Germinal center (tissue), 1 donor: ENCODE measurements at regions not wholly inside any gene's neighbourhood (a gene's known extent, or its start where the extent isn't known, plus 50 kb on each side); places are given as distances from the start of the nearest gene placed in this dataset.

Source experiments
- DNase-seq: peaks from one replicate; pipeline ENCODE4 v3.0.0; 2012; ENCODE audit warnings: mixed read lengths, low spot score

DNA sequence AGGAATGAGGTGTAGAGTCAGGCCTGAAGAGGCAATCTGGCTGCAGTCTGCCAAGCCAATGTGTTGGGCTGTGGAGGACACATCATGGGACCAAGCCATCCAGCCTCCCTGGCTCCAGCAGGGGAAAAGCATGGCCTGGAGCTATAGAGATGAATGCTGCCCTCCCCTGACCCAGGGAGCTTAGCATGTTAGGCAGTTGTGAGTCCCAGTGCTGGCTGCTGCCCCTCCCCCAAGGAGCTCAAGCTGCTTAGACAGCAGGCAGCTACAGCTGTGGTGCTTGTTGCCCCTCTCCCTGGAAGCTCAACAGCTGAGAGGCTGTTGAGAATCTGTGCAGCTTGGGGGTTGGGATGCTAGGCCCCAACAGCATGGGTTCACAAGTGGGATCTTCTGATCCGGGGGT is 85.6 kb upstream of the DNAJC19 start:
- DNase-seq = no peak

DNA sequence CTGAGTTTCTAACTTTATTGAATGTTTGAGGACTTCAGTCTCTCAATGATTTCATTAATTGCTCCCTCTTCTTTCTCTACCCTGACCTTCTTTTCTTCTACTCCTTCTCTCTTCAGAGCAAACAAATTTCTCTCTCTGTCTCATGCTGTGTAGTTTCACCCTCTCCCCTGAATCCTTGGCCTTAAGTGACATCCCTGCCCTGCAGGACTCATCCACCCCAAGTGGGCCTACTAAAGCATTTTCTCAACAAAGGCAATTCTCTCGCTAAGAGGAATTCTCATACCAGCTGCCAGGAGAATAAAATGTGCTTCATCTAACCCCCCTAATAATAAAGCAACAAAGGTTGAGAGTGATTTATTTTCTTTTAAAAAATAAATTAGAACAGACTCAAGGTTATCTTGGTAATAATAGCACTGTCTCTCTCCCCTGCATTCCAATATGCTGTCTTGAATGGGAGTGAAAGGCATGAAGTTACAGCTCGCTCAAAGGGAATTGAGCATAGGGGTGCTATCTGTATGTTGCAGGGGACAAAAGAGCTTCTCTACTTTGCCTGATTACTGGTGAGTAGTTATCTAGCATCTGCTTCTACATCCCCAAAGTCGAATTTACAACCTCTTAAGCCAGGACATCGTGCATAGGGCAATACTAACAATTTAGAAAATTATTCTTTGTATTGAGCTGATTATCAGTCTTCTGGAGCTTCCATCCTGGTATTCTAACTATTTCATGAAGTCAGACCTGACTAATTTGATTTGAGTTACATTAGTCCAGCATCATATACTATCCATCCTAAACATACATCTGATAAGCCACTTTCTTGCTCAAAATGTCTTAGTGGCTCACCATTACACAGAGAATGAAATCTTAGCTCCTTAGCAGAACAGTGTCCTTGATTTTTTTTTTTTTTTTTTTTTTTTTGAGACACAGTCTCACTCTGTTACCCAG is 76.9 kb upstream of the DNAJC19 start:
- no peak for DNase-seq

DNA sequence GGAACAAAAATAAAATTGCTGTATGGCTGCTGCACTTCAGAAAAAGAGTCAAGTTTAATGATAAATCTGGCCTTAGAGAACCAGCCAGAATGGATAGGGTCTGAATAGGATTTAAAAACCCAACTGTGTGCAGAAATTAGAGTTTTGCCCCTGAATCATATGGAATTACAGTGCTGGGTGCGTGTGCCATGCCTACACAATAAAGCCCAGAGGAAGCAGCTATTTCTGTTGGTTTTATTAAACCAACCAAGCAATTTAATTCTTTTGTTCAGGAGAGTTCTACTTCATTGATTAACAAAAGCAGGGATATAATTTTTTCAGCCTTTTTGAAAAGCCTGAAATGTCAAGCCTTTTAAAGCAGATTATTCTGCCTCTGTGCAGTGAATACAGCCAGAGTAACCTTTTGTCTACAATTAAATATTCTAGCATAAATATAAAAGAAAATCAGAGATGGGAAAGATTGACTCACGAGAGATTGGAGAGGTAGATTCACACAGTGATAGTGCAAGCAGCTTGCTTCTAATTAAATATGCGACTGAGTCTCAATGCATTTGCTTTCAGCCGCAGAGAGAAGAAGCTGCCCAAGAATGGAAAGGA is 66.7 kb upstream of the DNAJC19 start:
- no peak for DNase-seq

DNA sequence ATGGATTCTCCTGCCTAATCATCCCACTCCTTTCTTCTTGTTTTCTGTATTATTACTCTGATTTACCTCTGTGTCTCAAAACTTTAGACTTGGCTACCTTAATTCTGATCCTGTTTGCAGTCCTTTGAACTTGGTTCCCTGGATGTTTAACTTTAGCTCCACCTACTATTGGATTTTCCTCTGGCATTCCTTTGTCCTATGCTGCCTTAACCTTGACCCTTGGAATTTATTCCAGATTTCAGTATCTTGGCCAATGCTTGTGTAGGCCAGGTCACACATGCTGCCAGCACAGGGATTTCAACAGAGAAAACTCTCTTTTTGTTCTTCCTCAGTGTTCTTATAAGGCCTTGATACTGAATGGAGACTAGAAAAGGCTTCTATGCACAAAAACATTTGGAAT is 65.0 kb upstream of the DNAJC19 start:
- no peak for DNase-seq

DNA sequence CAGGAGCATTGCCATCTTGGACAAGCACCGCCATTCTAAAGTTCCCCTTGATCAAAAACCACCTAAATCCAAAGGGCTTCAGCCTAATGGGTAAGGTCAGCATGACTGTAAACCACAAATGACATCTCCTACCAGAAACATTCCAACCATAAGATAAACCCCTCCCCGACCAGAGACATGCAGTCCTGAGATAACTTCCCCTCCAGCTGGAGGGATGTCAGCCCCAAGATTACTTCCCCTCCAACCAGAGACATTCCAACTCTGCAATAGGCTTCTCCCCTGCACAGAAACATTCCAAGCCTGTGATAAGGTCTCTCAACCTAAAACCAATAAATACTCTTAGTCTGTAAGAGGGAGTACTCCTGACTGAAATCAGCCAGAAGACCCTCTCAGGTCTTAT is 62.7 kb upstream of the DNAJC19 start:
- DNase-seq = no peak

DNA sequence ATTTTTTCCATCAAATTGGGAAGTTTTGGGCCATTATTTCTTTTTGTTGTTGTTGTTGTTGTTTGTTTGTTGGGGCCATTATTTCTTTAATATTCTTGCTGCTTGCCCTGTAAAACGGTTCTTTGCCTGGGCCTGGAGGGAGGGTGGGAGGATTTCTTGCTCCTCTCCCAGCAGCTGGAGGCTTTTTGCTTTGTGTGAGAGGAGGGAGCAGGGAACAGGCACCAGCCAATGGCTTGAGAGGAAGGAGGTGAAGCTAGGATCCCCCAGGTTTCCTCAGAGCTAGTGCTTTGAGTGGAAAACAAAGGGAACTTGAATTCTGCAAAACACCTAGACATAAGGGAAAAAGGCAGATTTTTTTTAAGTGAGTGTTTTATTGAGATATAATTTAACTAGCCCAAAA is 61.2 kb upstream of the DNAJC19 start:
- no peak for DNase-seq

DNA sequence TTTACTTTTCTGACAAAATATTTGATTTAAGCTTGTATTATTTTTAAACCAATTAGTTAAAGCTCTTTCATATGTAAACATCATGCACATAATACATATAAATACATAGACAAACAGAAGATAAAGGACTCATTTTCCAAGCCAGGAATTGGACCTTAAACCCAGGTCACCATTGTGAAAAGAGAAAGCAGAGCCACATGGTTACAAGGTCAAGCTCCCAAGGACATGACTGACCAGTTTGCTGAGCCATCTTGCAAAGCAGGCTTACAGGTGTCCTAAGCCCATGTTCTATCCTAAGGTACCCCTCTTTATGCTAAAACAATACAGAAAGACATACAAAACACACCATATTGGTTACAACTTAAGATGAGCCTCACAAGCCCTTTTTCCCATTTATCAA is 50.5 kb upstream of the DNAJC19 start:
- DNase-seq = no peak
